MCF 10A (cell line): ENCODE measurements at regions not wholly inside any gene's neighbourhood (a gene's known extent, or its start where the extent isn't known, plus 50 kb on each side); places are given as distances from the start of the nearest gene placed in this dataset.

Experiments used
- BruUV-seq: library from RNA; stranded (reverse); fragments of 400-500 nt; replicated peaks from 2 replicates; lab custom pipeline; 2021; lab: Mats Ljungman, UMichigan
- CTCF ChIA-PET: fragments of 300-600 bp; sonication (Branson Sonifier 250); formaldehyde crosslinking; extraction: SDS; loops from one replicate; lab custom pipeline; 2021; ENCODE audit warnings: antibody characterized with exemption, inconsistent platforms; lab: Yijun Ruan, JAX
- POLR2A ChIA-PET: fragments of 300-600, 350-650 bp; sonication (Branson Sonifier 250); formaldehyde crosslinking; extraction: SDS; loops from one replicate; lab custom pipeline; 2020; ENCODE audit warnings: antibody characterized with exemption, inconsistent platforms; lab: Yijun Ruan, JAX
- DNase-seq: peaks from one replicate; pipeline ENCODE4 v3.0.0-alpha.2; 2018; ENCODE audit not compliant: unreplicated experiment
- H3K27ac Mint-ChIP-seq: one replicate; pipeline ENCODE4 v1.8.0; 2022; ENCODE audit warnings: mild to moderate bottlenecking, low read depth, mixed read lengths; ENCODE audit not compliant: unreplicated experiment
- H3K27me3 Mint-ChIP-seq: one replicate; pipeline ENCODE4 v1.8.0; 2022; ENCODE audit warnings: mixed read lengths; ENCODE audit not compliant: insufficient read depth, unreplicated experiment
- H3K36me3 Mint-ChIP-seq: one replicate; pipeline ENCODE4 v1.8.0; 2022; ENCODE audit warnings: mild to moderate bottlenecking, moderate library complexity, mixed read lengths; ENCODE audit not compliant: insufficient read depth, unreplicated experiment
- H3K4me1 Mint-ChIP-seq: one replicate; pipeline ENCODE4 v1.8.0; 2022; ENCODE audit warnings: mixed read lengths; ENCODE audit not compliant: insufficient read depth, unreplicated experiment
- H3K4me3 Mint-ChIP-seq: one replicate; pipeline ENCODE4 v1.8.0; 2022; ENCODE audit warnings: mild to moderate bottlenecking, moderate library complexity, mixed read lengths; ENCODE audit not compliant: unreplicated experiment
- H3K9me3 Mint-ChIP-seq: one replicate; pipeline ENCODE4 v1.8.0; 2022; ENCODE audit warnings: mixed read lengths; ENCODE audit not compliant: unreplicated experiment
- intact Hi-C: fragments of 100-400 bp; cut with micrococcal nuclease; formaldehyde crosslinking; loops from 2 replicates; pipeline ENCODE4 v1.14.1; 2022
- TF ChIP-seq, protein P1 (sequence below): fragments of 200-600 bp; IDR thresholded peaks from one replicate; pipeline ENCODE4 v1.8.0; 2022; ENCODE audit warnings: antibody characterized with exemption, mild to moderate bottlenecking; ENCODE audit not compliant: unreplicated experiment

DNA sequence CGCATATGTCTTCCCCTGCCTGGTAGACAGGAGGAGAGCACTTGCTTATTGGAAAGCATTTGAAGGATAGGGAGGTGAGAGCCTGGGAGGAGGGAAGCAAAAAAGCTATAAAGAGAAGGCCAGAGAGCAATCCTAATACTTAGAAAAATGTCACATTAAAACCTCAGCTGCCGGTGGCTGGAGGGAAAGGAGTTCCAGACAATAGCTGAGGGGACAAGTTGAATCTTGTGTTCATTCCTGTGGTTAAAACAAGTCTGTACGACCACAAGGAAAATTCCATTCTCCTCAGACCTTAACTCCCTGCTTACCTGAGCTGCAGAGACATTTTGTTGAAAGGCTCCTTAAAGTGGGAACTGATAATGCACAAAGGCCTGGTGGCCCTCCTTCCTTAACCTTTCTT, 218.8 kb upstream of the CAMK1G start:
- peak overlapping the region; percentile 86 for H3K27ac Mint-ChIP-seq
- ChIA-PET CTCF (interaction anchor here (0.6 to 41.1 kb wide), 14 partner anchors 8 to 1265 kb away, joined by 3 to 1242 read pairs (median 4); no protein-coding TSS in a partner anchor), POLR2A (interaction anchor here (0.6 to 41.8 kb wide), 11 partner anchors 1 to 509 kb away, joined by 3 to 6956 read pairs (median 11); no protein-coding TSS in a partner anchor)
- intact Hi-C loops = loop anchor here (5.0 kb wide), 1 partner anchor 377 kb away; no protein-coding TSS in a partner anchor
- peaks cover 75% of the 10 kb centered on the region for H3K4me1 Mint-ChIP-seq
- peak; percentile 97 for DNase-seq
- no peaks in the 10 kb centered on the region for H3K9me3 Mint-ChIP-seq
- no TSS peak for BruUV-seq
- TF ChIP-seq, protein P1, sequence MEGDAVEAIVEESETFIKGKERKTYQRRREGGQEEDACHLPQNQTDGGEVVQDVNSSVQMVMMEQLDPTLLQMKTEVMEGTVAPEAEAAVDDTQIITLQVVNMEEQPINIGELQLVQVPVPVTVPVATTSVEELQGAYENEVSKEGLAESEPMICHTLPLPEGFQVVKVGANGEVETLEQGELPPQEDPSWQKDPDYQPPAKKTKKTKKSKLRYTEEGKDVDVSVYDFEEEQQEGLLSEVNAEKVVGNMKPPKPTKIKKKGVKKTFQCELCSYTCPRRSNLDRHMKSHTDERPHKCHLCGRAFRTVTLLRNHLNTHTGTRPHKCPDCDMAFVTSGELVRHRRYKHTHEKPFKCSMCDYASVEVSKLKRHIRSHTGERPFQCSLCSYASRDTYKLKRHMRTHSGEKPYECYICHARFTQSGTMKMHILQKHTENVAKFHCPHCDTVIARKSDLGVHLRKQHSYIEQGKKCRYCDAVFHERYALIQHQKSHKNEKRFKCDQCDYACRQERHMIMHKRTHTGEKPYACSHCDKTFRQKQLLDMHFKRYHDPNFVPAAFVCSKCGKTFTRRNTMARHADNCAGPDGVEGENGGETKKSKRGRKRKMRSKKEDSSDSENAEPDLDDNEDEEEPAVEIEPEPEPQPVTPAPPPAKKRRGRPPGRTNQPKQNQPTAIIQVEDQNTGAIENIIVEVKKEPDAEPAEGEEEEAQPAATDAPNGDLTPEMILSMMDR = no peak
- H3K36me3 Mint-ChIP-seq = no peaks in the 10 kb centered on the region
- peak overlapping the region; percentile 6 for H3K4me3 Mint-ChIP-seq
- H3K27me3 Mint-ChIP-seq = no peaks in the 10 kb centered on the region

- Mint-ChIP-seq H3K4me1 (peaks cover 93% of the 10 kb centered on the region), H3K4me3 (no peak overlapping the region), H3K27me3 (no peaks in the 10 kb centered on the region), H3K27ac (peak overlapping the region; percentile 86), H3K9me3 (no peaks in the 10 kb centered on the region), H3K36me3 (no peaks in the 10 kb centered on the region)
- intact Hi-C loops = loop anchor here (5.0 kb wide), 1 partner anchor 380 kb away; no protein-coding TSS in a partner anchor
- no TSS peak for BruUV-seq
- peak; percentile 62 for DNase-seq
- TF ChIP-seq, protein P1 = no peak
- ChIA-PET POLR2A (interaction anchor here (0.7 to 41.8 kb wide), 12 partner anchors 2 to 1519 kb away, joined by 3 to 6956 read pairs (median 4); no protein-coding TSS in a partner anchor), CTCF (interaction anchor here (0.6 to 41.1 kb wide), 16 partner anchors 9 to 1543 kb away, joined by 3 to 1242 read pairs (median 4); no protein-coding TSS in a partner anchor)
Observed at GRCh38 chr1:209367061-209367772, 216.3 kb upstream of the CAMK1G start.

DNA sequence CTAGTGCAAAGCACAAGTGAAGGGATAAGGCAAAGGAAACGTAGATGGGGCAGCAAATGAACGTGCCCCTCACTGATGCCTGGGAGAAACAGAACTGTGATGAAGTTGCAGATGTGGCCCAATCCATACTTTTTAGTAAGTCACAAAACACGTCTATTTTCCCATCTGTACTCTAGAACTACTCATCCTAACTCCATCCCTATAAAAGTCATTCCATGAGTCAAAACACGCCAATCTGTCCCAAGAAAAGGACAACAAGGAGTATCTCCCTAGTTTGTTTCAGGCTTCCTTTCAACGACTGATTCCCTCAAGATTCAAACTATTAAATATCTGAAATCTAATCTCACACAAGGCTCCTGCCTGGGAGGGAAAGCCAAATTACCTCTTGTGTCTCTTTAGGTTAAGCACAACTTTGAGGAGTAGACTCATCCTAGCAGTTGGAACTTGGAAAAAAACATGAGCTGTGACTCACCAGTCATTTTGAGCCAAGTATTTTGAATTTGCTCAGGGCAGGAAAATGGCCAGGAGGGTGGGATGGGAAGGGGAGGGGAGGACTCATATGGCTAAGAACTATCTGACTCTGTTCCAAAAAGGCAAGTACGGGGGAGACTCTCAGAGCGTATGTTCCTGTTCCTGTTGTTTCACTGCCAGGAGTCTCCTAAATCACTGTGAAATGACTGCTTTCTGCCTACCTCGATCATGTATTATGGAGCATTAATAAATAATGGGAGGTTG, 214.5 kb upstream of the CAMK1G start:
- TF ChIP-seq, protein P1 = no peak
- H3K36me3 Mint-ChIP-seq = no peaks in the 10 kb centered on the region
- DNase-seq = peak; percentile 100
- BruUV-seq = TSS peak; percentile 81
- peaks cover 90% of the 10 kb centered on the region for H3K4me1 Mint-ChIP-seq
- ChIA-PET POLR2A (interaction anchor here (0.5 to 41.8 kb wide), 19 partner anchors 3 to 1124 kb away, joined by 3 to 6956 read pairs (median 4); partner anchors contain the start of gene PLXNA2), CTCF (interaction anchor here (0.6 to 41.1 kb wide), 17 partner anchors 7 to 782 kb away, joined by 3 to 1242 read pairs (median 7); no protein-coding TSS in a partner anchor)
- intact Hi-C loops = loop anchor here (1.0 to 5.0 kb wide), 3 partner anchors 20 to 382 kb away; no protein-coding TSS in a partner anchor
- no peaks in the 10 kb centered on the region for H3K27me3 Mint-ChIP-seq
- H3K27ac Mint-ChIP-seq = peak overlapping the region; percentile 86
- peak overlapping the region; percentile 40 for H3K4me3 Mint-ChIP-seq
- H3K9me3 Mint-ChIP-seq = no peaks in the 10 kb centered on the region
